RWPE1 (cell line): ENCODE measurements at regions not wholly inside any gene's neighbourhood (a gene's known extent, or its start where the extent isn't known, plus 50 kb on each side); places are given as distances from the start of the nearest gene placed in this dataset.

Experiments used
- CTCF ChIA-PET: fragments of 350-600 bp; sonication (Branson Sonifier 250); formaldehyde crosslinking; extraction: SDS; loops from one replicate; lab custom pipeline; 2021; lab: Yijun Ruan, JAX
- POLR2A ChIA-PET: fragments of 400-600 bp; formaldehyde crosslinking; extraction: SDS; loops from one replicate; lab custom pipeline; 2020; ENCODE audit warnings: antibody characterized with exemption; ENCODE audit not compliant: low non-redundant PET; lab: Yijun Ruan, JAX
- DNase-seq: peaks from one replicate; pipeline ENCODE4 v3.0.0; 2012; ENCODE audit warnings: low spot score
- H3K27ac ChIP-seq: fragments of 450-650 bp; 2 replicates; pipeline ENCODE4 v1.5.1; 2017
- TF ChIP-seq, protein P1 (sequence below): fragments of 450-650 bp; conservative IDR thresholded peaks from 2 replicates; pipeline ENCODE4 v1.5.1; 2017; ENCODE audit warnings: low read depth, mild to moderate bottlenecking

DNA sequence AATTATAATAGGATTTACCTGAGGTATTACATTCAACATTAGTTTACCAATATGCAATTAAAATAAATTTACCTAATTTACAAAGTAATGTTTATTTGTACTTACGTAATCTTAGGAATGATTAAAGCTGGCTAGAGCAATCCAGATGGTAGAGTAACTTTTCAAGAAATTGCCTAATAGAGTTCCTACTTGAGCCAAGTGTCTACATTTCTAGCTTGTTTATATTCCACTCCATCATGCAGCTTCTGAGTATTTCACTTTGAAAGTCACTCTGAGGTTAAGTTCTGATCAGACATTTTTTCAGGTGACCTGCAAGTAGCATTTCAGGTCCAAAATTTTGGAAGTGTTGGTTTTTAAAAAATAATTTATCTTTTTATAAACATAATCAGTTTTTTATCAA lies 1080.7 kb downstream of the TRHDE start:
- DNase-seq, result no peak
- POLR2A ChIA-PET, result no interaction called here
- H3K27ac ChIP-seq, result no peak overlapping the region
- TF ChIP-seq, protein P1, sequence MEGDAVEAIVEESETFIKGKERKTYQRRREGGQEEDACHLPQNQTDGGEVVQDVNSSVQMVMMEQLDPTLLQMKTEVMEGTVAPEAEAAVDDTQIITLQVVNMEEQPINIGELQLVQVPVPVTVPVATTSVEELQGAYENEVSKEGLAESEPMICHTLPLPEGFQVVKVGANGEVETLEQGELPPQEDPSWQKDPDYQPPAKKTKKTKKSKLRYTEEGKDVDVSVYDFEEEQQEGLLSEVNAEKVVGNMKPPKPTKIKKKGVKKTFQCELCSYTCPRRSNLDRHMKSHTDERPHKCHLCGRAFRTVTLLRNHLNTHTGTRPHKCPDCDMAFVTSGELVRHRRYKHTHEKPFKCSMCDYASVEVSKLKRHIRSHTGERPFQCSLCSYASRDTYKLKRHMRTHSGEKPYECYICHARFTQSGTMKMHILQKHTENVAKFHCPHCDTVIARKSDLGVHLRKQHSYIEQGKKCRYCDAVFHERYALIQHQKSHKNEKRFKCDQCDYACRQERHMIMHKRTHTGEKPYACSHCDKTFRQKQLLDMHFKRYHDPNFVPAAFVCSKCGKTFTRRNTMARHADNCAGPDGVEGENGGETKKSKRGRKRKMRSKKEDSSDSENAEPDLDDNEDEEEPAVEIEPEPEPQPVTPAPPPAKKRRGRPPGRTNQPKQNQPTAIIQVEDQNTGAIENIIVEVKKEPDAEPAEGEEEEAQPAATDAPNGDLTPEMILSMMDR, result no peak
- CTCF ChIA-PET, result no interaction called here

DNA sequence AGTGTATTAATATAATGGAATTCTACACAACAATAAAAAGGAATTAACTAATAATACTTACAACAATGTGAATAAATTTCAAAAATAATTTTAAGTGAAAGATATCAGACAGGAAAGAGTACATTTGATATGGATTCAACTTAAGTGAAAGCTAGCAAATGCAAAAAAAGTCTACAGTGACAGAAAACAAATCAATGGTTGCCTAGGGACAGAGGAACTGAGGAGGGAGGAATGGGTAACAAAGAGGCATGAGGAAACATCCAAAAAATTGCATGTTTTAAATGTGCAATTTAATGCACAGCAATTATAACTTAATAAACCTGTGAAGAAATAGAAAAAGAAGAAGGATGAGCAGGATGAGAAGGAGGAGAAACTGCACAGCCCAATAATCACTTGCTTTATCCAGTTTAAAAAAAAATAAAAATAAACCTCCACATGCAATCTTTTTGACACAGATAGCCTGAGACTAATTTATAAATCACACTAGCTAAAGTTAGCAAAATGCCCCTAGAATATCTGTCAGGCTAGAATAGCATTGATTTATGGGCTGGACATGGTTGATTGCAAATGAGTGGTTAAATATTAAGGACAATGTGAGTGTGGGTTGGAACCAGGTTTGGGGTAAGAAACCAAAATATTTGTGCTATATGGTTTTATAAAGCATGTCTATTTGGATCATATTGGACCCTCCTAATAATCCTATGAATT lies 1089.1 kb downstream of the TRHDE start:
- no peak for DNase-seq
- ChIA-PET CTCF (no interaction called here), POLR2A (no interaction called here)
- TF ChIP-seq, protein P1, result no peak
- H3K27ac ChIP-seq, result no peak overlapping the region

DNA sequence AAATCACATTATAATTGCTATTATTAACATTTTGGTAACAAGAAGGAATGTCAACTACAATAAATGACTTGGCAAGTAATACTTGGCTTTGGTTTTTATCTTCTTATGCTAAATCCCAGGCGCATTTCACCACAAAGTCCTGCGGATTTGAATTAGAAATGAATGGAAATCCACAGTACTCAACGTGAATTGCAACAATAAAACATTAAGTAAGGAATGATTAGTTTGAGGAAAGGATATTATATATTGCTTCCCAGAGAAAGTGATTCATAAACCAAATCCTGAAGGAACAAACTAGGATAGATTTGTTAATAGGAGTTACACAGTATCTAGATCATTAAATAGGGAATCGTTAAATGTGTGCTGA lies 1089.7 kb downstream of the TRHDE start:
- no peak for DNase-seq
- no peak overlapping the region for H3K27ac ChIP-seq
- POLR2A ChIA-PET, result no interaction called here
- CTCF ChIA-PET, result no interaction called here
- TF ChIP-seq, protein P1, result no peak

DNA sequence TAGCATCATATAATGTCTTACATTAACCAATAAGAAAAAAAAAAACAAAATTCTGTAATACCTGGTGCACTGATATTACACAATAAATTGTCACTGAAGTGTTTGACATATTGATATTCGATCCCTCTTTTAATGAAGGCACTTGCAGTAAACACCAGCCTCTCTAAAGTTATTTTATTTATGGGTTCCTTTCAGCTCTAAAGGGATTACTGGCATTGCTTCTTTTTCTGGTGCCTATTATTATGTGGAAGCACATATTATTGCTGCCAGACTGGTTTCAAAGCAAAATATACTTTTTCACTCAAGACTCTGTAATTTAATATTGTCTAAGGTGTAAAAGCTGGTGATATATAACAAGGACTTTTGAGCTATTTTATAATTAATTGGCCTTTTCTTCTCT lies 1090.5 kb downstream of the TRHDE start:
- CTCF ChIA-PET, result no interaction called here

DNA sequence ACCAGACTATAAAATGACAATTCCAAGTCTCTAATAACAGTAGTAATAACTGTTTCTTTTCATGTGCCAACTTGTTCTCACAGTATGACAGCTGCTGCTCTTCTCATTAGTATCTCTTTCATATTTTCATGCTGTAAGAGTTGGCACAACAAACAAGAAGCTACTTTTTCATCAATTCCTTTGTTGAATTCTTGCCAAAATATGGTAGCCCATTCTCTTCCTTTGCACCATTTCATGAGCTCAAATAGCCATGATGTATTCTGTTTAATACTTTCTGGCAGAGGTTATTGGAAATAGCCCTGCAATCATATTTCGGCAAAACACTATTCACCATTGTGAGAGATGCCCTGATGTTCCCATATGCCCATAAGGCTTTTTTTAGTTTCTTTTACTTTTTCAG lies 1100.7 kb downstream of the TRHDE start:
- no peak for DNase-seq
- POLR2A ChIA-PET, result no interaction called here
- TF ChIP-seq, protein P1, result no peak
- H3K27ac ChIP-seq, result no peak overlapping the region
- CTCF ChIA-PET, result no interaction called here

More for the DNA sequence above, 1090.5 kb downstream of the TRHDE start:
- no peak overlapping the region for H3K27ac ChIP-seq
- POLR2A ChIA-PET, result no interaction called here
- no peak for DNase-seq
- TF ChIP-seq, protein P1, result no peak

DNA sequence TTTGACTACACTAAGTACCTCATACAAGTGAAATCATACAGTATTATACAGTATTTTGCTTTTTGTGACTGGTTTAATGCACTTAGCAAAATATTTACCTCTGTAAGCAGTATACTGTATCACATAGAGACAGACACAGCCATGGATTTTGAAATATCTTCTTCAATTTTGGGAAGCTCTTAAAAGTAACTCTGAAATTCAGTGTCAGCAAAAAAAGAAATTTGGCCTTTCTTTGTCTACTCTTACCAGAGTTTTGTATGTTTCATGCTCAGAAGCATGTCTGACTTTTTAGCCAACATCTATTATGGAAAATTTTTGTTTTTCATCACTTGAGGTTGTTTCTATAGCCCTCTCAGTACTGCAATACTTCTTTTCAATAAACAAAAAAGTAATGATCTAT lies 1102.2 kb downstream of the TRHDE start:
- ChIA-PET CTCF (no interaction called here), POLR2A (no interaction called here)
- H3K27ac ChIP-seq, result no peak overlapping the region
- TF ChIP-seq, protein P1, result no peak
- no peak for DNase-seq
